ENCODE measurements at regions not wholly inside any gene's neighbourhood (a gene's known extent, or its start where the extent isn't known, plus 50 kb on each side); places are given as distances from the start of the nearest gene placed in this dataset.

GRCh38 chr9:81851340-81851739 is 76.9 kb upstream of the SPATA31D4 start:
- Mint-ChIP-seq H3K36me3 (no peaks in the 10 kb centered on the region), H3K4me3 (no peak overlapping the region)

GRCh38 chr9:81852820-81853219 is 75.4 kb upstream of the SPATA31D4 start:
- H3K79me2 ChIP-seq (ENCODE audit: insufficient read depth, low read length): no peaks in the 10 kb centered on the region
- no peaks in the 10 kb centered on the region for H3K4me1 ChIP-seq (ENCODE audit: control insufficient read depth in 1 of 2, insufficient read depth in 2 of 2, low read length in 2 of 2)
- no peak overlapping the region for H3K27ac ChIP-seq (ENCODE audit: low read depth in 1 of 2, low read length in 2 of 2)
- H4K20me1 ChIP-seq (ENCODE audit: insufficient read depth, low read length): no peaks in the 10 kb centered on the region
- H3K9me3 Mint-ChIP-seq: peaks cover 0 to 1% (median 0%) of the 10 kb centered on the region in 7 donors
- no CpG with 5 or more reads among the region's 1 CpG for WGBS (ENCODE audit: insufficient coverage)
- no peaks in the 10 kb centered on the region for H3K36me3 Mint-ChIP-seq
- intact Hi-C loops (cut with micrococcal nuclease): no loop called here
- no peaks in the 10 kb centered on the region for H3K9me3 ChIP-seq (replicated peaks in 1 of 2; ENCODE audit: control insufficient read depth in 1 of 2, insufficient read depth in 1 of 2, low read length in 2 of 2)
- no peak for DNase-seq
- H3K27ac Mint-ChIP-seq: no peak overlapping the region
- no peaks in the 10 kb centered on the region for H3K4me1 Mint-ChIP-seq
- H3K4me3 ChIP-seq (replicated peaks in 1 of 3; ENCODE audit: low read depth in 2 of 3, low read length in 3 of 3): no peak overlapping the region
- no peaks in the 10 kb centered on the region for H3K27me3 ChIP-seq (ENCODE audit: control insufficient read depth in 2 of 2, insufficient read depth in 2 of 2, low read length in 2 of 2)
- H3K27me3 Mint-ChIP-seq (ENCODE audit: low read depth in 3 of 3): no peaks in the 10 kb centered on the region
- no peak for TF ChIP-seq CTCF (IDR thresholded peaks at IDR 0.05)
- H2AFZ ChIP-seq (ENCODE audit: insufficient read depth, low read depth, low read length, poor library complexity, severe bottlenecking): no peak overlapping the region
- H3K4me2 ChIP-seq (replicated peaks; ENCODE audit: extremely low read depth, low read length, poor library complexity, severe bottlenecking): no peak overlapping the region
- H3K4me3 Mint-ChIP-seq: no peak overlapping the region
- no peak overlapping the region for H3K9ac ChIP-seq (ENCODE audit: insufficient read depth, low read length, poor library complexity, severe bottlenecking)
- H3K36me3 ChIP-seq (replicated peaks in 1 of 2; ENCODE audit: control insufficient read depth in 1 of 2, insufficient read depth in 2 of 2, low read length in 2 of 2): no peaks in the 10 kb centered on the region

More at GRCh38 chr9:81851340-81851739, 76.9 kb upstream of the SPATA31D4 start:
- DNase-seq: no peak
- no peaks in the 10 kb centered on the region for H3K79me2 ChIP-seq (ENCODE audit: insufficient read depth, low read length)
- H3K4me3 ChIP-seq (replicated peaks in 1 of 3; ENCODE audit: low read depth in 2 of 3, low read length in 3 of 3): no peak overlapping the region
- H3K9ac ChIP-seq (ENCODE audit: insufficient read depth, low read length, poor library complexity, severe bottlenecking): no peak overlapping the region
- H3K27me3 ChIP-seq (ENCODE audit: control insufficient read depth in 2 of 2, insufficient read depth in 2 of 2, low read length in 2 of 2): no peaks in the 10 kb centered on the region
- no peaks in the 10 kb centered on the region for H3K9me3 Mint-ChIP-seq
- H3K9me3 ChIP-seq (replicated peaks in 1 of 2; ENCODE audit: control insufficient read depth in 1 of 2, insufficient read depth in 1 of 2, low read length in 2 of 2): no peaks in the 10 kb centered on the region
- no peaks in the 10 kb centered on the region for H3K4me1 ChIP-seq (ENCODE audit: control insufficient read depth in 1 of 2, insufficient read depth in 2 of 2, low read length in 2 of 2)
- no peaks in the 10 kb centered on the region for H3K27me3 Mint-ChIP-seq (ENCODE audit: low read depth in 3 of 3)
- no peaks in the 10 kb centered on the region for H3K4me1 Mint-ChIP-seq
- H4K20me1 ChIP-seq (ENCODE audit: insufficient read depth, low read length): no peaks in the 10 kb centered on the region
- no peak overlapping the region for H3K4me2 ChIP-seq (replicated peaks; ENCODE audit: extremely low read depth, low read length, poor library complexity, severe bottlenecking)
- H3K27ac Mint-ChIP-seq: no peak overlapping the region
- no peaks in the 10 kb centered on the region for H3K36me3 ChIP-seq (replicated peaks in 1 of 2; ENCODE audit: control insufficient read depth in 1 of 2, insufficient read depth in 2 of 2, low read length in 2 of 2)
- no peak for TF ChIP-seq CTCF (IDR thresholded peaks at IDR 0.05)
- no peak overlapping the region for H2AFZ ChIP-seq (ENCODE audit: insufficient read depth, low read depth, low read length, poor library complexity, severe bottlenecking)
- no peak overlapping the region for H3K27ac ChIP-seq (ENCODE audit: low read depth in 1 of 2, low read length in 2 of 2)
- no CpG with 5 or more reads among the region's 5 CpGs for WGBS (ENCODE audit: insufficient coverage)
- intact Hi-C loops (cut with micrococcal nuclease): no loop called here
